Parathyroid adenoma (tissue), 2 donors: ENCODE measurements at regions not wholly inside any gene's neighbourhood (a gene's known extent, or its start where the extent isn't known, plus 50 kb on each side); places are given as distances from the start of the nearest gene placed in this dataset.
"Not testable (repeated sequence)": the region's sequence is repeated elsewhere in the genome, so short reads cannot be mapped to it uniquely, and the experiment has no call there.

Source experiments
- H2AFZ ChIP-seq: fragments of 300-600 bp; sonication (generic); one replicate; pipeline ENCODE4 v1.7.0; 2017; ENCODE audit warnings: antibody characterized with exemption, mild to moderate bottlenecking
- H3K27ac ChIP-seq: fragments of 300-600 bp; sonication (generic); one replicate; pipeline ENCODE4 v1.7.0; 2017
- H3K27me3 ChIP-seq: fragments of 300-600 bp; sonication (generic); one replicate; pipeline ENCODE4 v1.7.0; 2017; ENCODE audit warnings: low read length; ENCODE audit not compliant: control insufficient read depth, insufficient read depth
- H3K36me3 ChIP-seq: fragments of 300-600 bp; sonication (generic); one replicate; pipeline ENCODE4 v1.7.0; 2017; ENCODE audit warnings: low read length; ENCODE audit not compliant: control insufficient read depth, insufficient read depth
- H3K4me1 ChIP-seq: fragments of 300-600 bp; sonication (generic); one replicate; pipeline ENCODE4 v1.7.0; 2017; ENCODE audit warnings: control low read depth
- H3K4me2 ChIP-seq: fragments of 300-600 bp; sonication (generic); one replicate; pipeline ENCODE4 v1.7.0; 2017; ENCODE audit warnings: low read length
- H3K4me3 ChIP-seq: fragments of 300-600 bp; sonication (generic); one replicate; pipeline ENCODE4 v1.7.0; 2017; ENCODE audit warnings: low read depth, low read length
- H3K79me2 ChIP-seq: fragments of 300-600 bp; sonication (generic); one replicate; pipeline ENCODE4 v1.7.0; 2017; ENCODE audit warnings: control low read depth
- H3K9ac ChIP-seq: fragments of 300-600 bp; sonication (generic); one replicate; pipeline ENCODE4 v1.7.0; 2017; ENCODE audit warnings: mild to moderate bottlenecking
- H3K9me3 ChIP-seq: fragments of 300-600 bp; sonication (generic); one replicate; pipeline ENCODE4 v1.7.0; 2017; ENCODE audit warnings: low read length; ENCODE audit not compliant: control insufficient read depth
- CTCF ChIP-seq: fragments of 300-600 bp; sonication (generic); IDR thresholded peaks from one replicate; pipeline ENCODE4 v1.7.0; 2017; ENCODE audit warnings: antibody characterized with exemption, mild to moderate bottlenecking
- donor health status: primary hyperparathyroidism.

DNA sequence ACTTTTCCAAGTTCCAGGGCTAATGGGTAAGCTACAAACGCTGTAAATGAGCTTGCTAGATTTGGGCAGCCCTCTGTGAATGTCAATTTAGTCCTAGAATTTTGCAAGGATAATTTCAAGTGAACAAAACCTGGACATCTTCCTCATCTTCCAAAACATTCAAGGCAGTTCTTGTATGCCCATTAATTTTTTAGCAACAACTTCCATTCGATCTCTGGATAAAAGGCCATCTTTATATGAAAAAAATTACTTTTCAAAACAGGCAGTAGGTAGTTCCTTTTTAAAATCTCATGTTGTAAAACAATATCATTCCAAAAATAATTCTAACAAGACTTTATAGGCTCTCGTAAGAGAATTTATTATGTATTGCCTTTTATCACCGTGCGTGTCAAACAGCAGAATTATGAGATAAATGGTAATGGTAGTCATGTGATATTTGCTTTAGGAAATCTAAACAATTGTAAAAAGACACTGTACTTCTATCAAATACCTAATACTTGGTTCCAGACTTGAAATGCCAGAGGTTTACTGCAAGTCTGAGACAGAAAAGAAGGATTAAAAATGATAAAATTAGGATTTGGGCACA lies 143.7 kb upstream of the NRP1 start:
- no peak for TF ChIP-seq CTCF
- no peaks in the 10 kb centered on the region for H3K36me3 ChIP-seq
- H3K27ac ChIP-seq: no peak overlapping the region
- no peak overlapping the region for H3K9ac ChIP-seq
- no peaks in the 10 kb centered on the region for H3K9me3 ChIP-seq
- H3K27me3 ChIP-seq: no peaks in the 10 kb centered on the region
- no peak overlapping the region for H3K4me2 ChIP-seq
- H3K79me2 ChIP-seq: no peaks in the 10 kb centered on the region
- H3K4me1 ChIP-seq: no peaks in the 10 kb centered on the region
- H2AFZ ChIP-seq: no peak overlapping the region
- H3K4me3 ChIP-seq: no peak overlapping the region

- Histone ChIP-seq H3K4me1 (no peaks in the 10 kb centered on the region), H3K79me2 (no peaks in the 10 kb centered on the region), H2AFZ (no peak overlapping the region), H3K4me3 (no peak overlapping the region), H3K9me3 (no peaks in the 10 kb centered on the region), H3K9ac (no peak overlapping the region), H3K4me2 (no peak overlapping the region), H3K36me3 (no peaks in the 10 kb centered on the region), H3K27me3 (no peaks in the 10 kb centered on the region), H3K27ac (no peak overlapping the region)
- no peak for TF ChIP-seq CTCF
These were observed 143.0 kb upstream of the NRP1 start for GRCh38 chr10:33477291-33478088.

DNA sequence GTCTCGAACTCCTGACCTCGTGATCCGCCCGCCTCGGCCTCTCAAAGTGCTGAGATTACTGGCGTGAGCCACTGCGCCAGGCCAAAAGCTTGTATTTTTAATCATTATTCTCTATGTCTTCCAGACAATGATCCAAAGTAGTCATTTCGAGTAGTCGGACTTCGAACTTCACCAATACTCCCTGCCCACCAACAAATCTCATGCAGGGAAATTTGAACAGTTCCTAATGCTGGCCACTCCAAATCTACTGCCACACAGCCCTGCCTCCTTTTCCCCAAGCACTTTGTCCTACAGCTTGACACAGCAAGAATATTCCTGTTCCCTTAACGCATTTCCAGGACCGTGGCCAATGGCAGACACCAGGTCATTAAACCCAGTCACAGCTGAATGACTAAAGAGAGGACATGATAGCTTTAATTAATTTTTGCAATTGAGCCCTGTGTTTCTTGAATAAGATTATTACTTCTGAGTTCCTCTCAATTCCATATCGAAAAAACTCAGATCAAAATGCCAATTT lies 142.3 kb upstream of the NRP1 start:
- no peak for TF ChIP-seq CTCF
- Histone ChIP-seq H3K27ac (no peak overlapping the region), H3K4me2 (no peak overlapping the region), H3K36me3 (no peaks in the 10 kb centered on the region), H2AFZ (no peak overlapping the region), H3K4me1 (no peaks in the 10 kb centered on the region), H3K27me3 (no peaks in the 10 kb centered on the region), H3K79me2 (no peaks in the 10 kb centered on the region), H3K9me3 (no peaks in the 10 kb centered on the region), H3K9ac (no peak overlapping the region), H3K4me3 (no peak overlapping the region)

GRCh38 chr10:33473688-33474087 lies 139.2 kb upstream of the NRP1 start:
- H3K4me3 ChIP-seq: no peak overlapping the region
- H2AFZ ChIP-seq: no peak overlapping the region
- no peak overlapping the region for H3K9ac ChIP-seq
- H3K27ac ChIP-seq: no peak overlapping the region
- no peak overlapping the region for H3K4me2 ChIP-seq
- H3K36me3 ChIP-seq: no peaks in the 10 kb centered on the region
- no peak for TF ChIP-seq CTCF
- H3K27me3 ChIP-seq: no peaks in the 10 kb centered on the region
- no peaks in the 10 kb centered on the region for H3K4me1 ChIP-seq
- H3K9me3 ChIP-seq: no peaks in the 10 kb centered on the region
- no peaks in the 10 kb centered on the region for H3K79me2 ChIP-seq

DNA sequence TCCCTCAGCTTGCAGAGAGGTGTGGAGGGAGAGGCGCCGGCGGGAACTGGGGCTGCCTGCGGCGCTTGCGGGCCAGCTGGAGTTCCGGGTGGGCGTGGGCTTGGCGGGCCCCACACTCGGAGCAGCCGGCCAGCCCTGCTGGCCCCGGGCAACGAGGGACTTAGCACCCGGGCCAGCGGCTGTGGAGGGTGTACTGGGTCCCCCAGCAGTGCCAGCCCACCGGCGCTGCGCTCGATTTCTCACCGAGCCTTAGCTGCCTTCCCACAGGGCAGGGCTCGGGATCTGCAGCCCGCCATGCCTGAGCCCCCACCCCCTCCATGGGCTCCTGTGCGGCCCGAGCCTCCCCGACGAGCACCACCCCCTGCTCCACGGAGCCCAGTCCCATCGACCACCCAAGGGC lies 133.5 kb upstream of the NRP1 start:
- H3K9ac ChIP-seq, H3K36me3 ChIP-seq, H3K27me3 ChIP-seq, H2AFZ ChIP-seq, H3K79me2 ChIP-seq, H3K4me3 ChIP-seq, H3K27ac ChIP-seq, H3K9me3 ChIP-seq, H3K4me1 ChIP-seq, H3K4me2 ChIP-seq: not testable (repeated sequence)
